Natural killer cell (primary cell): ENCODE measurements at regions not wholly inside any gene's neighbourhood (a gene's known extent, or its start where the extent isn't known, plus 50 kb on each side); places are given as distances from the start of the nearest gene placed in this dataset.
A peak's percentile ranks its signal among the peaks of the same experiment; 100 is the strongest.

Source experiments
- ATAC-seq, 3 donors: fragments of 150-1000 bp in 2 of 3; fragments of 200-7000 bp in 1 of 3; cut with Tn5 transposase; 1 replicate in 1 of 3; 2 replicates in 2 of 3; pipeline ENCODE4 v1.10.0; 2021; ENCODE audit warnings: mild to moderate bottlenecking in 2 of 3, moderate library complexity in 2 of 3
- DNase-seq, 2 donors: peaks; one replicate each; pipeline versions ENCODE4 v3.0.0 to v3.0.0-alpha.2; 2013 to 2021; ENCODE audit warnings: mixed read lengths in 1 of 2
- H3K27ac ChIP-seq: one replicate; pipeline ENCODE4 v1.5.1; 2013; ENCODE audit warnings: mild to moderate bottlenecking, low read length
- H3K27me3 ChIP-seq: one replicate; pipeline ENCODE4 v1.6.1; 2013; ENCODE audit warnings: low read length; ENCODE audit not compliant: control insufficient read depth, insufficient read depth
- H3K36me3 ChIP-seq: one replicate; pipeline ENCODE4 v1.6.1; 2013; ENCODE audit warnings: low read length; ENCODE audit not compliant: control insufficient read depth, insufficient read depth
- H3K4me1 ChIP-seq: one replicate; pipeline ENCODE4 v1.6.1; 2013; ENCODE audit warnings: low read length; ENCODE audit not compliant: control insufficient read depth, insufficient read depth
- H3K4me3 ChIP-seq: one replicate; pipeline ENCODE4 v1.5.1; 2013; ENCODE audit warnings: low read length
- H3K9me3 ChIP-seq: one replicate; pipeline ENCODE4 v1.6.1; 2013; ENCODE audit warnings: low read length; ENCODE audit not compliant: control insufficient read depth, insufficient read depth
- H3K27ac Mint-ChIP-seq, 2 donors: one replicate each; pipeline ENCODE4 v1.8.0; 2022; ENCODE audit warnings: mild to moderate bottlenecking in 2 of 2, mixed read lengths in 2 of 2, moderate library complexity in 1 of 2
- H3K27me3 Mint-ChIP-seq, 2 donors: one replicate each; pipeline ENCODE4 v1.8.0; 2022; ENCODE audit warnings: low read depth in 2 of 2, mixed read lengths in 2 of 2
- H3K36me3 Mint-ChIP-seq: one replicate; pipeline ENCODE4 v1.8.0; 2022; ENCODE audit warnings: mixed read lengths
- H3K4me1 Mint-ChIP-seq, 2 donors: one replicate each; pipeline ENCODE4 v1.8.0; 2022; ENCODE audit warnings: mixed read lengths in 2 of 2
- H3K4me3 Mint-ChIP-seq: one replicate; pipeline ENCODE4 v1.8.0; 2022; ENCODE audit warnings: mild to moderate bottlenecking, moderate library complexity, mixed read lengths
- H3K9me3 Mint-ChIP-seq, 2 donors: one replicate each; pipeline ENCODE4 v1.8.0; 2022; ENCODE audit warnings: mixed read lengths in 2 of 2
- WGBS: methylation state at CpG from one replicate; pipeline ENCODE4 v1.1.7; 2013; ENCODE audit warnings: missing lambda C conversion rate; ENCODE audit not compliant: insufficient coverage; 5-methylcytosine and 5-hydroxymethylcytosine counted together
- intact Hi-C: fragments of 100-400 bp; cut with micrococcal nuclease; formaldehyde crosslinking; loops from one replicate; pipeline ENCODE4 v1.14.2; 2022
- TF ChIP-seq, protein P1 (sequence below): fragments of 200-600 bp; IDR thresholded peaks from one replicate; pipeline ENCODE4 v1.8.0; 2022; ENCODE audit warnings: antibody characterized with exemption

- Histone ChIP-seq H3K27ac (no peak overlapping the region), H3K27me3 (no peaks in the 10 kb centered on the region), H3K4me1 (no peaks in the 10 kb centered on the region), H3K36me3 (no peaks in the 10 kb centered on the region), H3K9me3 (no peaks in the 10 kb centered on the region), H3K4me3 (no peak overlapping the region)
- H3K4me1 Mint-ChIP-seq, result peaks cover 15 to 22% of the 10 kb centered on the region in 2 donors
- H3K36me3 Mint-ChIP-seq, result no peaks in the 10 kb centered on the region
- H3K27me3 Mint-ChIP-seq, result peaks cover 0 to 6% of the 10 kb centered on the region in 2 donors
- WGBS, result 95% methylated on average over 6 of the region's 6 CpGs
- DNase-seq, result no peak
- no peak for ATAC-seq
- no peak overlapping the region for H3K27ac Mint-ChIP-seq
- TF ChIP-seq, protein P1, sequence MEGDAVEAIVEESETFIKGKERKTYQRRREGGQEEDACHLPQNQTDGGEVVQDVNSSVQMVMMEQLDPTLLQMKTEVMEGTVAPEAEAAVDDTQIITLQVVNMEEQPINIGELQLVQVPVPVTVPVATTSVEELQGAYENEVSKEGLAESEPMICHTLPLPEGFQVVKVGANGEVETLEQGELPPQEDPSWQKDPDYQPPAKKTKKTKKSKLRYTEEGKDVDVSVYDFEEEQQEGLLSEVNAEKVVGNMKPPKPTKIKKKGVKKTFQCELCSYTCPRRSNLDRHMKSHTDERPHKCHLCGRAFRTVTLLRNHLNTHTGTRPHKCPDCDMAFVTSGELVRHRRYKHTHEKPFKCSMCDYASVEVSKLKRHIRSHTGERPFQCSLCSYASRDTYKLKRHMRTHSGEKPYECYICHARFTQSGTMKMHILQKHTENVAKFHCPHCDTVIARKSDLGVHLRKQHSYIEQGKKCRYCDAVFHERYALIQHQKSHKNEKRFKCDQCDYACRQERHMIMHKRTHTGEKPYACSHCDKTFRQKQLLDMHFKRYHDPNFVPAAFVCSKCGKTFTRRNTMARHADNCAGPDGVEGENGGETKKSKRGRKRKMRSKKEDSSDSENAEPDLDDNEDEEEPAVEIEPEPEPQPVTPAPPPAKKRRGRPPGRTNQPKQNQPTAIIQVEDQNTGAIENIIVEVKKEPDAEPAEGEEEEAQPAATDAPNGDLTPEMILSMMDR, result no peak
- no peak overlapping the region for H3K4me3 Mint-ChIP-seq
- intact Hi-C loops, result no loop called here
- H3K9me3 Mint-ChIP-seq, result no peaks in the 10 kb centered on the region
Observed at GRCh38 chr11:31947051-31947450, 135.9 kb upstream of the PAX6 start.

DNA sequence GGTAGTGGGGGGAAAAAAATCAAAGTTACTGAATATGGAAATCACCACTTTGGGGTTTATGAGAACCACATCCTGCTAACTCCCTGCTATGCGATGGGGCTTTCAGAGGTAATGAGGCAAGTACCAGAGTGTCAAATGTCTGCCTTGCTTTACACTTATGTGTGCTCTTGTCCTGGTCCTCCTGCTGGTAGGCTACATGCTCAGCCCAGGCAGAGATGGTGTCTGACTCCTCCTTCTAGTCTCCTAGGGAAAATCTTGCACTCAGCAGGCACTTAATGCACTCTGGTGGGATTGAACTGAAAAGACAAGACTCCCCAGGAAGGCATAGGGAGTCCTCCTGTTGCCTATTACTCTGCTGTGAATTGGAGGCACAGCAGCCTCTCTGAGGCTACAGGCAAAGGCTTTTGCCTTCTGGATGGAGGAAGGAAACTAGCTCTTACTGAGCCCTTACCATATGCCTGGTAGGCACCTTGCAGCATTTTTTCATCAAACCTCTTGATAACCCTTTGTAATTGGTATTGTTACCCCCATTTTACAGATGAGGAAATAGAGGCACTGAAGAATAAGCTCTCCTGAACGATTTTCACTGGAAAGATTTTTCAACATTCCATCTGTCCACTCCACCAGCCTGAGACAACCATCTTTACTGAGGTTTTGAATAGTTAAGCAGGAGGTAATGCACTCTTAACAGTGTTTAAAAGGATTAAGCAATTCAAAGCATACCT, 132.1 kb upstream of the PAX6 start:
- DNase-seq, result peak in 1 of 2 donors; percentile 23
- 6% methylated on average over 1 of the region's 2 CpGs for WGBS
- peak; percentile 53 to 83 (median 64) for ATAC-seq
- Histone ChIP-seq H3K36me3 (no peaks in the 10 kb centered on the region), H3K27me3 (no peaks in the 10 kb centered on the region), H3K27ac (no peak overlapping the region), H3K9me3 (no peaks in the 10 kb centered on the region), H3K4me3 (no peak overlapping the region), H3K4me1 (no peaks in the 10 kb centered on the region)
- Mint-ChIP-seq H3K9me3 (no peaks in the 10 kb centered on the region), H3K4me1 (peaks cover 5 to 7% of the 10 kb centered on the region in 2 donors), H3K27me3 (peaks cover 22 to 27% of the 10 kb centered on the region in 2 donors), H3K27ac (no peak overlapping the region), H3K4me3 (no peak overlapping the region), H3K36me3 (no peaks in the 10 kb centered on the region)
- intact Hi-C loops, result no loop called here
- TF ChIP-seq, protein P1, result no peak

DNA sequence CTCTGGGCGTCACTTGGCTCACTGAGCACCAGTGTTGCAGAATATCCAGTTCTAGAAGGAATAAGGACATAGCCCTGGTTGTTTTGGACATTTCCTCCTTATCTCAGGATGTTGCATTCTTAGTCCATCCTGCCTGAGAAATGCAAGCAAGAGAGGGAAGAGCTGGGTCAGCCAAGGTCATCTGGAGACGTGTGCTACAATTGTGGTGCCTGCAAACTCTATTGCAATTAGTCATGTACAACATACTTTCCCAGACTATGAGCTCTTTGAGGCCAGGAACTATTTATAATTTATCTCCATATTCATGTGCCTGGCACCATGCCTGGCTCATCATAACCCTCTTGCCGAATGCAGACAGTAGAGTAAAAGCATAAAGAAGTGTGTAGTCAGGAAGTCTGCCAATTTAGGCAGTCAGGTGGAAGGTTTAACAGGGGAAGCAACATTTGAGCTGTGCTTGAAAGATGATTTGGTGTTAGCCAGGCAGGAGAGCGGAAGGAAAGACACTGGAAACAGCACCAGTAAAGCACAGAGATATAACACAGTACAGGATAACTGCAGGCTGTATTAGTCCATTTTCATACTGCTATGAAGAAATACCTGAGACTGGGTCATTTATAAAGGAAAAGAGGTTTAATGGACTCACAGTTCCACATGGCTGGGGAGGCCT, 129.4 kb upstream of the PAX6 start:
- no peaks in the 10 kb centered on the region for H3K36me3 ChIP-seq
- no peak overlapping the region for H3K4me3 ChIP-seq
- no peak overlapping the region for H3K27ac ChIP-seq
- Mint-ChIP-seq H3K27ac (no peak overlapping the region), H3K4me1 (peaks cover 5 to 7% of the 10 kb centered on the region in 2 donors), H3K9me3 (no peaks in the 10 kb centered on the region), H3K36me3 (no peaks in the 10 kb centered on the region), H3K27me3 (peaks cover 24 to 41% of the 10 kb centered on the region in 2 donors), H3K4me3 (no peak overlapping the region)
- intact Hi-C loops, result no loop called here
- H3K9me3 ChIP-seq, result no peaks in the 10 kb centered on the region
- H3K27me3 ChIP-seq, result no peaks in the 10 kb centered on the region
- TF ChIP-seq, protein P1, result no peak
- ATAC-seq (no peak), DNase-seq (no peak)
- WGBS, result 75% methylated on average over 4 of the region's 4 CpGs
- no peaks in the 10 kb centered on the region for H3K4me1 ChIP-seq
